GM12878 (cell line): ENCODE measurements at regions not wholly inside any gene's neighbourhood (a gene's known extent, or its start where the extent isn't known, plus 50 kb on each side); places are given as distances from the start of the nearest gene placed in this dataset.

ENCODE experiments used
- ATAC-seq: fragments of 200-7000 bp; cut with Tn5 transposase; 3 replicates; pipeline ENCODE4 v1.9.1; 2020; ENCODE audit warnings: mild to moderate bottlenecking, moderate library complexity
- BruUV-seq: library from RNA; stranded (reverse); fragments of 400-500 nt; replicated peaks from 2 replicates; lab custom pipeline; 2021; lab: Mats Ljungman, UMichigan
- CTCF ChIA-PET: fragments of 300-600 bp; sonication (Branson Sonifier 250); formaldehyde crosslinking; extraction: SDS; loops from one replicate; lab custom pipeline; 2021; ENCODE audit warnings: inconsistent platforms; lab: Yijun Ruan, JAX
- POLR2A ChIA-PET: fragments of 350-600 bp; formaldehyde crosslinking; extraction: SDS; loops from one replicate; lab custom pipeline; 2021; ENCODE audit warnings: inconsistent platforms; lab: Charles Lee
- RAD21 ChIA-PET: fragments of 300-600 bp; sonication (Branson Sonifier 250); formaldehyde crosslinking; loops from one replicate; lab custom pipeline; 2023; ENCODE audit warnings: antibody characterized with exemption; ENCODE audit not compliant: unreplicated experiment; lab: Charles Lee
- SMC1A ChIA-PET: fragments of 300-600 bp; sonication (Branson Sonifier 250); formaldehyde crosslinking; loops from one replicate; lab custom pipeline; 2023; ENCODE audit not compliant: unreplicated experiment, uncharacterized antibody; lab: Charles Lee
- DNase-seq: peaks from one replicate; pipeline ENCODE4 v3.0.0-alpha.2; 2011; ENCODE audit warnings: low read depth, low spot score
- FAIRE-seq: peaks from 3 replicates; lab custom pipeline; 2011; peaks lifted over from hg19 to GRCh38; lab: Jason Lieb, UNC
- H2AFZ ChIP-seq: 2 replicates; pipeline ENCODE4 v1.6.0; 2011; ENCODE audit warnings: low read depth, low read length, control low read depth; ENCODE audit not compliant: control insufficient read depth
- H3K27ac ChIP-seq: 2 replicates; pipeline ENCODE4 v1.5.1; 2011; ENCODE audit warnings: control low read depth; ENCODE audit not compliant: control insufficient read depth, insufficient read depth
- H3K27me3 ChIP-seq, 2 experiments: replicated peaks in 1 of 2; 2 replicates each; pipeline versions ENCODE4 v1.6.0 to v1.6.1; 2011; ENCODE audit warnings: low read length in 1 of 2; ENCODE audit not compliant: control insufficient read depth in 2 of 2, insufficient read depth in 2 of 2
- H3K36me3 ChIP-seq, 2 experiments: 2 replicates each; pipeline ENCODE4 v1.5.1; 2011; ENCODE audit warnings: low read length in 1 of 2; ENCODE audit not compliant: control insufficient read depth in 2 of 2, insufficient read depth in 2 of 2
- H3K4me1 ChIP-seq: 2 replicates; pipeline ENCODE4 v1.6.1; 2011; ENCODE audit warnings: mild to moderate bottlenecking, low read length, moderate library complexity, mixed read lengths; ENCODE audit not compliant: control insufficient read depth, insufficient read depth
- H3K4me2 ChIP-seq: 2 replicates; pipeline ENCODE4 v1.6.0; 2011; ENCODE audit warnings: control low read depth; ENCODE audit not compliant: control insufficient read depth, insufficient read depth
- H3K4me3 ChIP-seq: fragments of 200-600 bp; sonication (generic); 2 replicates; pipeline ENCODE4 v1.5.1; 2016
- H3K79me2 ChIP-seq: 2 replicates; pipeline ENCODE4 v1.6.0; 2011; ENCODE audit warnings: low read length; ENCODE audit not compliant: control insufficient read depth, insufficient read depth
- H3K9ac ChIP-seq: 2 replicates; pipeline ENCODE4 v1.8.0; 2011; ENCODE audit warnings: low read length, control low read depth, mixed read lengths; ENCODE audit not compliant: control insufficient read depth, insufficient read depth
- H3K9me3 ChIP-seq: replicated peaks from 3 replicates; pipeline ENCODE4 v1.5.1; 2011; ENCODE audit warnings: mild to moderate bottlenecking, low read length; ENCODE audit not compliant: control insufficient read depth, insufficient read depth
- H4K20me1 ChIP-seq: 2 replicates; pipeline ENCODE4 v1.6.0; 2011; ENCODE audit not compliant: control insufficient read depth, insufficient read depth
- SMAD5 ChIP-seq: IDR thresholded peaks from 2 replicates; pipeline ENCODE4 v1.6.1; 2016; ENCODE audit warnings: antibody characterized with exemption, low read depth
- SREBF2 ChIP-seq: IDR thresholded peaks from 2 replicates; pipeline ENCODE4 v1.6.1; 2012; ENCODE audit warnings: mild to moderate bottlenecking, low read length
- SUPT20H ChIP-seq: IDR thresholded peaks from 2 replicates; pipeline ENCODE4 v1.6.1; 2011; ENCODE audit warnings: low read depth, mild to moderate bottlenecking, low read length, moderate library complexity, borderline replicate concordance; ENCODE audit not compliant: control insufficient read depth
- TCF12 ChIP-seq: IDR thresholded peaks from 2 replicates; pipeline ENCODE4 v1.6.1; 2011; ENCODE audit warnings: low read depth, mild to moderate bottlenecking, low read length
- TCF3 ChIP-seq: IDR thresholded peaks from 2 replicates; pipeline ENCODE4 v1.6.1; 2012; ENCODE audit warnings: low read depth, mild to moderate bottlenecking, low read length, borderline replicate concordance; ENCODE audit not compliant: insufficient read depth
- WGBS: methylation state at CpG from one replicate; pipeline ENCODE4 v1.1.6; 2016; ENCODE audit warnings: low lambda C conversion rate; ENCODE audit not compliant: insufficient replicate concordance, insufficient coverage; ENCODE audit errors: missing lambda C conversion rate; 5-methylcytosine and 5-hydroxymethylcytosine counted together
- in situ Hi-C: fragments of 300-500 bp; cut with MboI; formaldehyde crosslinking; loops from 9 replicates; pipeline ENCODE4 v1.14.3; 2018; ENCODE audit warnings: mixed read lengths
- intact Hi-C: fragments of 100-400 bp; cut with micrococcal nuclease; formaldehyde crosslinking; loops from one replicate; pipeline ENCODE4 v1.14.2; 2022; ENCODE audit not compliant: unreplicated experiment
- TF ChIP-seq, protein P1 (sequence below): IDR thresholded peaks from 2 replicates; pipeline ENCODE4 v1.6.1; 2011; ENCODE audit warnings: low read depth, mild to moderate bottlenecking, low read length, moderate library complexity, borderline replicate concordance; ENCODE audit errors: extremely low read depth
- TF ChIP-seq, protein P2 (sequence below): IDR thresholded peaks from 2 replicates; pipeline ENCODE4 v1.6.1; 2011; ENCODE audit warnings: borderline replicate concordance, low read depth, mild to moderate bottlenecking, moderate library complexity, low read length; ENCODE audit not compliant: insufficient read depth, poor library complexity, severe bottlenecking
- TF ChIP-seq, protein P3 (sequence below): fragments of 450-650 bp; IDR thresholded peaks from 2 replicates; pipeline ENCODE4 v1.6.1; 2016; ENCODE audit warnings: mild to moderate bottlenecking

DNA sequence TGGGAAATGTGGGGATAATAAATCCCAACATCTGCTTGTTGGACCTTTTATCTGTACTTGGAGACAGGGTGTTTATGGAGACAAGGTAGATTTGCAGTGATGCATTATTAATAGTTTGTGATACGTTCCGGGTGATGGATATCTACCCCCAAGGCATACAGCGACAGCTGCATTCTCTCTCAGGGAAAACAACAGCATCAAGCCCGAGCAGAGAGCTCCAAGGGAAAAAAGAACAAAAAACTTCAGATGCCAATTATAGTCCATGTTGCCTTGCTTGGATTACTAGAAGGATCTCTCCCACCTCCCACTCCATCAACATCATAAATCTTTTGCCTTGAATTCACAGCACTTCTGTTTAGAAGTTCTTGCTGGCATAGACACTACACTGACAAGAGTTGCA lies 187.5 kb upstream of the CDH11 start:
- Histone ChIP-seq H3K4me2 (no peak overlapping the region), H3K27ac (no peak overlapping the region), H3K36me3 (no peaks in the 10 kb centered on the region), H3K9ac (no peak overlapping the region), H4K20me1 (no peaks in the 10 kb centered on the region), H3K27me3 (no peaks in the 10 kb centered on the region), H2AFZ (no peak overlapping the region), H3K79me2 (no peaks in the 10 kb centered on the region), H3K4me3 (no peak overlapping the region), H3K9me3 (no peaks in the 10 kb centered on the region)
- BruUV-seq: no TSS peak
- intact Hi-C loops: no loop called here
- POLR2A ChIA-PET: no interaction called here
- in situ Hi-C loops: no loop called here
- WGBS: 38% methylated on average over 4 of the region's 4 CpGs
- SMC1A ChIA-PET: no interaction called here
- no peak for DNase-seq
- RAD21 ChIA-PET: no interaction called here
- ATAC-seq: no peak
- CTCF ChIA-PET: no interaction called here
- no peak for TF ChIP-seq SMAD5
- TF ChIP-seq TCF12: no peak
- TF ChIP-seq, protein P1, sequence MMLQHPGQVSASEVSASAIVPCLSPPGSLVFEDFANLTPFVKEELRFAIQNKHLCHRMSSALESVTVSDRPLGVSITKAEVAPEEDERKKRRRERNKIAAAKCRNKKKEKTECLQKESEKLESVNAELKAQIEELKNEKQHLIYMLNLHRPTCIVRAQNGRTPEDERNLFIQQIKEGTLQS: no peak
- no peak for TF ChIP-seq SUPT20H
- no peak for TF ChIP-seq SREBF2
- TF ChIP-seq, protein P2, sequence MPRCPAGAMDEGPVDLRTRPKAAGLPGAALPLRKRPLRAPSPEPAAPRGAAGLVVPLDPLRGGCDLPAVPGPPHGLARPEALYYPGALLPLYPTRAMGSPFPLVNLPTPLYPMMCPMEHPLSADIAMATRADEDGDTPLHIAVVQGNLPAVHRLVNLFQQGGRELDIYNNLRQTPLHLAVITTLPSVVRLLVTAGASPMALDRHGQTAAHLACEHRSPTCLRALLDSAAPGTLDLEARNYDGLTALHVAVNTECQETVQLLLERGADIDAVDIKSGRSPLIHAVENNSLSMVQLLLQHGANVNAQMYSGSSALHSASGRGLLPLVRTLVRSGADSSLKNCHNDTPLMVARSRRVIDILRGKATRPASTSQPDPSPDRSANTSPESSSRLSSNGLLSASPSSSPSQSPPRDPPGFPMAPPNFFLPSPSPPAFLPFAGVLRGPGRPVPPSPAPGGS: no peak
- TF ChIP-seq, protein P3, sequence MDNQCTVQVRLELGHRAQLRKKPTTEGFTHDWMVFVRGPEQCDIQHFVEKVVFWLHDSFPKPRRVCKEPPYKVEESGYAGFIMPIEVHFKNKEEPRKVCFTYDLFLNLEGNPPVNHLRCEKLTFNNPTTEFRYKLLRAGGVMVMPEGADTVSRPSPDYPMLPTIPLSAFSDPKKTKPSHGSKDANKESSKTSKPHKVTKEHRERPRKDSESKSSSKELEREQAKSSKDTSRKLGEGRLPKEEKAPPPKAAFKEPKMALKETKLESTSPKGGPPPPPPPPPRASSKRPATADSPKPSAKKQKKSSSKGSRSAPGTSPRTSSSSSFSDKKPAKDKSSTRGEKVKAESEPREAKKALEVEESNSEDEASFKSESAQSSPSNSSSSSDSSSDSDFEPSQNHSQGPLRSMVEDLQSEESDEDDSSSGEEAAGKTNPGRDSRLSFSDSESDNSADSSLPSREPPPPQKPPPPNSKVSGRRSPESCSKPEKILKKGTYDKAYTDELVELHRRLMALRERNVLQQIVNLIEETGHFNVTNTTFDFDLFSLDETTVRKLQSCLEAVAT: no peak
- TF ChIP-seq TCF3: no peak
- TF ChIP-seq, all 136 proteins: peak for 0
- no peaks in the 10 kb centered on the region for H3K4me1 ChIP-seq
- no peak for FAIRE-seq
